Motor neuron (in vitro differentiated cells): ENCODE measurements at regions not wholly inside any gene's neighbourhood (a gene's known extent, or its start where the extent isn't known, plus 50 kb on each side); places are given as distances from the start of the nearest gene placed in this dataset.

Experiments
- ATAC-seq, 8 experiments: fragments of 200-7000 bp; cut with Tn5 transposase; replicated peaks in 6 of 8; 2 replicates each; pipeline ENCODE4 v1.8.0; 2021; ENCODE audit warnings: mild to moderate bottlenecking in 8 of 8, moderate library complexity in 8 of 8
- H3K27ac ChIP-seq, 2 donors: fragments of 250-450 bp; sonication (Bioruptor Pico); 2 replicates each; pipeline ENCODE4 v1.9.0; 2021; ENCODE audit warnings: antibody characterized with exemption in 2 of 2, mild to moderate bottlenecking in 2 of 2, moderate library complexity in 1 of 2
- H3K4me1 ChIP-seq, 2 donors: fragments of 250-450 bp; sonication (Bioruptor Pico); replicated peaks in 1 of 2; 2 replicates each; pipeline ENCODE4 v1.6.1; 2021; ENCODE audit warnings: antibody characterized with exemption in 2 of 2, mild to moderate bottlenecking in 2 of 2, moderate library complexity in 1 of 2
- H3K4me3 ChIP-seq, 5 donors: fragments of 250-450 bp; sonication (Bioruptor Pico); 2 replicates each; pipeline ENCODE4 v1.9.0; 2021; ENCODE audit warnings: antibody characterized with exemption in 5 of 5, mild to moderate bottlenecking in 5 of 5, moderate library complexity in 4 of 5
- WGBS, 10 experiments: fragments of 450-650 bp; shearing (Covaris generic); methylation state at CpG; one replicate each; pipeline ENCODE4 v1.0.0; 2022; 5-methylcytosine and 5-hydroxymethylcytosine counted together
- in situ Hi-C, 9 experiments: fragments of 400-800 bp; cut with MboI; loops; one replicate each; pipeline ENCODE4 v1.15.0; 2021; ENCODE audit warnings: low sequenced_read_pairs in 9 of 9, low pct_unique_long_range_greater_than_20kb in 2 of 9; ENCODE audit not compliant: unreplicated experiment in 9 of 9

DNA sequence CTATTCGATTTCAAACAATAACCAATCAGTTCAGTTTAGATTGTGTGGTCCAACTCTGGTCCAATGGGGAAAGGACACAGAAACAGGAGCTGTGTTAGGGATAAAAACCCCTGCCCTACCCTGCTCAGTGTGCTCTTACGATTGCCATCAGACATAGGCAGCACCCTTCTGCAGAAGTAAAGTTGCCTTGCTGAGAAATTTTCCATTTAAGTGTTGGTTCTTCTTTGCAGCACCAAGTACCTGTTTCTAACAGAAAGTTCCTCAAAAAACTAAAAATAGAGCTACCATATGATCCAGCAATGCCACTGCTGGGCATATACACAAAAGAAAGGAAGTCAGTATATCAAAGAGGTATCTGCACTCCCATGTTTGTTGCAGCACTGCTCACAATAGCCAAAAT, 206.2 kb upstream of the CNTN4 start:
- Histone ChIP-seq H3K4me3 (no peak overlapping the region), H3K4me1 (no peaks in the 10 kb centered on the region), H3K27ac (no peak overlapping the region)
- in situ Hi-C loops = no loop called here
- ATAC-seq = no peak
- 0 to 75% (median 48%) methylated on average over 1 to 2 of the region's 2 CpGs; no CpG with 5 or more reads in 2 of the 10 experiments for WGBS, 10 experiments

DNA sequence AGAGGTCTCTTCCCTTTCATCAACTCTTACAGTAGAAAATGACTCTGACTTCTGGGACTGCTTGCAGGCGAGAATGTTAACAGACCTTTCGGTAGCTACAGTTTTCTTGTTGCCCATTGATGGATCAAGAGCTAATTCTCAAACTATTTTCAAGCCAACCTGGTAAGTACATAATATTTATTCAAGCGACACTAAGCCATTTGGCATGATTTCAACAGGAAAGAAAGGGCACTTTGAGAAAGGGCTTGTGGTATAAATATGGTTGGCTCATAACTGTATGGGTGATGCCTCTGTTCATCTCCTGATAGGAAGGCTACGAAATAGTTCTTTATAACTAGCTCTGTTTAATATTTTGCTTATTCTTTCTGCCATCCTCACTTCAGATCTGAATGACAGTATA, 196.2 kb upstream of the CNTN4 start:
- ATAC-seq = no peak
- Histone ChIP-seq H3K4me3 (no peak overlapping the region), H3K4me1 (no peaks in the 10 kb centered on the region), H3K27ac (no peak overlapping the region)
- in situ Hi-C loops = no loop called here
- 11 to 92% (median 53%) methylated on average over 2 to 4 of the region's 4 CpGs; no CpG with 5 or more reads in 1 of the 10 experiments for WGBS, 10 experiments

DNA sequence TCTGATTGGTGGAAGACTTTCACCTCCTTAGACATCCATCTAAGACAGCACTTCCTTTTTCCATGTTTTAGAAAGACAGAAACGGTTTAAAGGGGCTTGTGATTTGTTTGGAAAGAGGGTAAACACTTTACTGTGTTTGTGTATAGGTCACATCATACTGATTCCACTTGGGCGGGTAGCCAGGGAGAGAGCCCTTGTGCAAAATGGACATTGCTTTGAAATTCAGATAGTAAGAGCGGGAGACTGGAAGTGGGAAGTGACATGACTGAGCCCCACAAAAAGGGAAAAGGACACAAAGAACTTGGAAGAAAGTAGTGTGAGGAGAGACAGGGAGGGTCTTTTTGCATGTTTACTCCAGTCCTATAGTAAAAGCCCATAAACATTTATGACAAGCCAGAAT, 195.6 kb upstream of the CNTN4 start:
- H3K4me1 ChIP-seq = no peaks in the 10 kb centered on the region
- WGBS, 10 experiments = 0 to 81% (median 35%) methylated on average over 2 to 3 of the region's 3 CpGs; no CpG with 5 or more reads in 1 of the 10 experiments
- in situ Hi-C loops = no loop called here
- H3K27ac ChIP-seq = no peak overlapping the region
- H3K4me3 ChIP-seq = no peak overlapping the region
- no peak for ATAC-seq

DNA sequence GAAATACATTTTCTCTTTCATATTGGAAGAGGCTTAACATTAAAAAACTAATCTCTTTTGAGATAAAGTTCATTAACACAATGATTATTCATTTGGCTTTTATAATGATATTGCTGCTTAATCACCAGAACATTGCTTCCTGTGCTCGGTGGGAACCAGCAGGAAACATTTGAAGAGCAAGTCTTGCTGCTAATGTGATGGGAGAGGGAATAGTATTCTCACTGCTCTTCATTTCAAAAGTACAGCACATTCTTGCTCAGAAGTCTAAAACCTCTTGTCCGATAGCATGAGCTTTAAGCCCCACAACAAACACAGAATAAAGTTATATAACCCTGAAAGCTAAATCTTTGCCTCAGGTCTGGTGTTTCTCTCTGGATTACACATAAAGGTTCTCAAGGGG, 190.8 kb upstream of the CNTN4 start:
- WGBS, 10 experiments = 0 to 83% (median 41%) methylated on average over 2 of the region's 2 CpGs; no CpG with 5 or more reads in 2 of the 10 experiments
- H3K27ac ChIP-seq = no peak overlapping the region
- peaks cover 0 to 11% of the 10 kb centered on the region in 2 donors for H3K4me1 ChIP-seq
- in situ Hi-C loops = no loop called here
- no peak overlapping the region for H3K4me3 ChIP-seq
- no peak for ATAC-seq

DNA sequence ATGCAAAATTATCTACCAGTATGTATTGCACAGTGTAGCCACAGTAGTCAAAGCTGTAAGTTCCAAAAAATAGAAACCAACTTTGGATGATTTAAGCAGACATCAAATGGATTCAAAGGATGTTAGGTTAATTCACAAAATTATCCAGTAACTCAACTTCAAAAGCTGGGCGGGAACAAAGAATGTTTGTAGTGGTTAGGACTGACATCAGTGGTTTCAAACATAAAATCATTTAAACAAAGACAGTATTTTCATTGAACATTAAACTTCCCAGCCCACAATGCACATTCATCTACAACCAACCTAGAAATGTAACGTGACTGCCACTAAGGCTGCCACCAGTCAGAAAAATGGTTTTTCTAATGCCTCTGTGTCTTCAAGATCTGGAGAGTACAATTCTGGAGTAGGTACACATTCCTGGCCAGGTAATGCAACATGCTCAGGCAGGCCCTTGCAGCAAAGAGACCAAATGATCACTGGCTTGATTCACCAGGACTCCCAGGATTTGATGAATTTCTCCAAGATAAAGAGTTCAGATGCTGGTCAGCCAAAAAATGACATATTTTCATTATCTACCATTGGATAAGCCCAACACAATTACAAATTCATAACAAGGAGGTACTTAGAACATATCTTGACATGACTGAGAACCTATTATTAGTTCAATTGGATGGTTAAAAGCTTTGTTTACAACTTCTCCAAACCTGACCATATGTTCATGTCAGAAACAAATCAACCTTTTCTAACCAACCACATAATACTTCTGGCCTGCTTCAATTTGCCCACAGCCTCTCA, 189.8 kb upstream of the CNTN4 start:
- ATAC-seq = no peak
- peaks cover 0 to 11% of the 10 kb centered on the region in 2 donors for H3K4me1 ChIP-seq
- H3K27ac ChIP-seq = no peak overlapping the region
- in situ Hi-C loops = no loop called here
- WGBS, 10 experiments = 0 to 79% (median 29%) methylated on average over 1 to 2 of the region's 2 CpGs; no CpG with 5 or more reads in 2 of the 10 experiments
- no peak overlapping the region for H3K4me3 ChIP-seq

DNA sequence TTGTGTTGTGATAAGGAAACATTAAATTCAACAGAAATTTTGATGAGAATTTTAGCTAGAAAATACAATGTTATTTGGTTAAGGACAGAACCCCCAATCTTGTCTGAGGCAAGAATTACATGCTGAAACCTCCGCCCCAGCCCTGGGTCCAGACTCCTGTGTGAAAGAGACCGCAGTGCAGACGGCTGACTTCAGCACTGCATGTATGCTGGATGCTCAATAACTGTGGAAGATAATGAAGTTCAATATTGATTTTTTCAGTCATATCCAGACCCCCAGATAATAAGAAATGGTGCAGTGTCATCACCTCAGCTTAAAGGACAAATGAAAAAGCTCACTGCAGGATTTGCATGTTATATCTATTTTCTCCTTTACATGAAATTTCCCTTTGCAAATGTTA, 188.3 kb upstream of the CNTN4 start:
- peak in 4 of 8 experiments; percentile 48 to 76 (median 52) for ATAC-seq
- in situ Hi-C loops = no loop called here
- H3K27ac ChIP-seq = no peak overlapping the region
- 4 to 100% (median 75%) methylated on average over 1 to 3 of the region's 3 CpGs; no CpG with 5 or more reads in 3 of the 10 experiments for WGBS, 10 experiments
- peaks cover 0 to 11% of the 10 kb centered on the region in 2 donors for H3K4me1 ChIP-seq
- no peak overlapping the region for H3K4me3 ChIP-seq

DNA sequence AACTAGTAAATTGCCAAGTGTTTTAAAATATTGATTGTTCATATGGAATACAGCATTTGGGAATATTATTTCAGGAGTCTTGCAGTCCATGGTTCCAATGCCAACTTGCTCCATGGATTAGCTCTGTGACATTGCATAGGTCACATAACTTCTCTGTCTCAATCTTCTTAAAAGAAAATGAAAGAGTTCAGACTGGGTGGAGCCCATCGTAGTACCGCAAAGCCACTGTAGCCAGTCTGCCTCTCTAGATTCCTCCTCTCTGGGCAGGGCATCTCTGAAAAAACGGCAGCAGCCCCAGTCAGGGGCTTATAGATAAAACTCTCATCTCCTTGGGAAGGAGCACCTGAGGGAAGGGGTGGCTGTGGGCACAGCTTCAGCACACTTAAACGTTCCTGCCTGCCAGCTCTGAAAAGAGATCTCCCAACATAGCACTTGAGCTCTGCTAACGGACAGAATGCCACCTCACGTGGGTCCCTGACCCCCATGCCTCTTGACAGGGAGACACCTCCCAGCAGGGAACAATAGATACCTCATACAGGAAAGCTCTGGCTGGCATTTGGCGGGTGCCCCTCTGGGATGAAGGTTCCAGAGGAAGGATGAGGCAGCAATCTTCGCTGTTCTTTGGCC, 168.8 kb upstream of the CNTN4 start:
- H3K4me3 ChIP-seq = no peak overlapping the region
- no peak overlapping the region for H3K27ac ChIP-seq
- ATAC-seq = no peak
- WGBS, 10 experiments = 0 to 88% (median 53%) methylated on average over 1 to 7 of the region's 8 CpGs; no CpG with 5 or more reads in 1 of the 10 experiments
- in situ Hi-C loops = no loop called here
- H3K4me1 ChIP-seq = no peaks in the 10 kb centered on the region

DNA sequence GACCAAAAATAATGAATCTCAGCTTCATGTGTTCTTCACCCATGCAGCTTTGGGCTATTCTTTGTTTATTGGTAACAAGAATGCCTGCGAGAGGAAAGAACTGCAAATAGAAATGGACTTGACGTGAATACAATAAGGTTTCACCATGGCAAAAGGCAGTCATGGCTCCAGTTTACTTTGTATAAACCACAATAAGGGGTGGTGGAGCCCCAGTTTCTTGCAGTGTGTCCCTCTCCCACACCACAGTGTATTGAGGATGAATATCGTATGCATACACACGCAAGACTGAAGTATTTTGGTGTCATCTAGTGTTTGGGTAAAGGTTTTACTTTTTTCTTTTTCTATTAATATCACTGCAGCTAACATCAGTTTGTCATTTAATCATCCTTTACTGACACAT, 159.7 kb upstream of the CNTN4 start:
- in situ Hi-C loops = no loop called here
- ATAC-seq = peak in 3 of 8 experiments; percentile 50 to 96 (median 55)
- WGBS, 10 experiments = 0 to 100% (median 60%) methylated on average over 2 to 4 of the region's 4 CpGs; no CpG with 5 or more reads in 1 of the 10 experiments
- no peaks in the 10 kb centered on the region for H3K4me1 ChIP-seq
- H3K4me3 ChIP-seq = no peak overlapping the region
- no peak overlapping the region for H3K27ac ChIP-seq

DNA sequence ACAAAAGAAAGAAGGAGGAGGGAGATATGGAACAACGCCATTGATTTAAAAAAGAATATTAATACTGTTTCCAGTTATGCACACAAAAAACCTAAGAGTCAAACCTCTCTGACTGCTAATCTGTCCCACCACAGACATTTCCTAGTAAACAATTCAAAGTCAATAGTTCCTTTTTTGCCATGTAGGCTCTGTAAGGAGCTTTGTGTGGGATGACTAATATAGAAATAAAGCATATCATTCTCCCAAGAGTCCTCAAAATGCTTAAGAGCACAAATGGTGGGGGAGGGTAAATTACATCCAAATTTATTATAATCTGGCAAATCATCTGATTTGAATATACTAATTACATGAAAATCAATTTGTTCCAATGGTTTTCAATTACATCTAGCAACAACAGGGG, 155.9 kb upstream of the CNTN4 start:
- no peak for ATAC-seq
- Histone ChIP-seq H3K4me1 (no peaks in the 10 kb centered on the region), H3K27ac (no peak overlapping the region), H3K4me3 (no peak overlapping the region)
- in situ Hi-C loops = no loop called here
- WGBS, 10 experiments = 0 to 100% (median 83%) methylated on average over 1 of the region's 1 CpG; no CpG with 5 or more reads in 1 of the 10 experiments

DNA sequence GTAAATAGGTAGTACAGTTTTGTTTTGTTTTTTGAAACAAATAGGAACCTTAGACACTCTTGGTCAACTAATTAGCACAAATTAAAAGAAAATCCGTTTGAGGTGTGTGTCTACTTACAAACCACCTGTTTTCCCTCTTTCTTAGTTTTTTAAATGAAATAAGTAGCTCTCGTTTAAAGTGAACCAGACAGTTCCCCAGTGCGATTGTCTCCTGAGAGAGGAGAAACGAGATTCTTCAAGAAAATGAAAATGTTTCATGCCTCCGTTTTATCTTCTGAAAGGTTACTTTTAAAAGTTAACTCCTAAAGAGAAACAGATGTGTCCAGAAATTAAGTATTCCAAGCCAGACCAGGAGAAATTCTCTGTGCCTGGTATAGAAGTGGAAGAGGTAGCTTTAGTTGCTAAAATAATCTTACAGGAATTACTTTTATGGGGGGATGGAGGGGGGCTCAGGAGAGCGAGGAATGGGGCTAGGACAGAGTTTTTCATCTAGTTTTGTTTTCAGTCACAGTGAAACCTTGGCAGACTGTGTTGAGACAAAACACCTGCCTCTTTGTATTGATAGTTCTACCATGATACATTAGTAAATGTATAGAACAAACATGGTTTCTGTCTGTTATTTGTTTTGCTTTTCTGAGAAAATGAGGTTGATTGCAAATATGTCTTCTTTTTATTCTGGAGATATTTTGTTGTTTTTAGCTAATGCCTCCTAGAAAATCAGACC, 155.1 kb upstream of the CNTN4 start:
- 2 to 66% (median 43%) methylated on average over 3 to 6 of the region's 6 CpGs for WGBS, 10 experiments
- in situ Hi-C loops = no loop called here
- H3K27ac ChIP-seq = no peak overlapping the region
- ATAC-seq = no peak
- H3K4me1 ChIP-seq = no peaks in the 10 kb centered on the region
- no peak overlapping the region for H3K4me3 ChIP-seq

DNA sequence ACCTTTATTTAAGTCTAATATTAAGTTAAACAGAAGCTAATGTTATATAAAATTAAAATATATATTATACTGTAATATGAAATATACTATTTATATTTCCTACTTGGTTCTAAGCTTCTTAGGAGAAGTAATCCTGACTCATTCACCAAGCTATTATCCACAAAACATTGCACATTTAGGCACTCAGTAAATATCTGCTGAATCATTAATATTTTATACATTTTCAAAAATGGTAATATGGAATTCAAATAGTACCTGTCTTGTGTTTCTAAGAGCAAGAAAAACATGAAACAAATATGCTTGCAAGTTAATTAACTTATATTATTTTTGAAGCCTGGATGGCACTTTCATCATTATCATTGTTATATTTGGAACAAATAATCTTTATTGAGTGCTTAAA, 153.0 kb upstream of the CNTN4 start:
- H3K4me3 ChIP-seq = no peak overlapping the region
- H3K27ac ChIP-seq = no peak overlapping the region
- no peaks in the 10 kb centered on the region for H3K4me1 ChIP-seq
- in situ Hi-C loops = no loop called here
- ATAC-seq = no peak

DNA sequence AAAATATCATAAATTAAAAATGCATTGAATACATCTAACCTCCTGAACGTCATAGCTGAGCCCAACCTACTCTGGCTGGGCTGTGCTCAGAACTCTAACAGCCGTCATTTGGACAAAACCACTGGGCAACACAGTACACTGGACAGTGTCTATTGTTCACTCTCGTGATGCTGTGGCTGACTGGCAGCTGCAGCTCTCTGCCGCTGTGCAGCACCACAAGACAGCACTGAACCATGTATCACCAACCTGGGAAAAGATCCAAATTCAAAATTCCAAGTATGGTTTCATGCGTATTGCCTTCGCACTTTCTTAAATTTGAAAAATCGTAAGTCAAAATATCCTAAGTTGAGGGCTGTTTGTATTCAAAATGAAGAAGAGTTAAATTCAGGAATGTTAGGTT, 145.1 kb upstream of the CNTN4 start:
- in situ Hi-C loops = no loop called here
- ATAC-seq = no peak
- H3K4me1 ChIP-seq = no peaks in the 10 kb centered on the region
- H3K27ac ChIP-seq = no peak overlapping the region
- 28 to 96% (median 77%) methylated on average over 2 to 7 of the region's 7 CpGs for WGBS, 10 experiments
- no peak overlapping the region for H3K4me3 ChIP-seq

DNA sequence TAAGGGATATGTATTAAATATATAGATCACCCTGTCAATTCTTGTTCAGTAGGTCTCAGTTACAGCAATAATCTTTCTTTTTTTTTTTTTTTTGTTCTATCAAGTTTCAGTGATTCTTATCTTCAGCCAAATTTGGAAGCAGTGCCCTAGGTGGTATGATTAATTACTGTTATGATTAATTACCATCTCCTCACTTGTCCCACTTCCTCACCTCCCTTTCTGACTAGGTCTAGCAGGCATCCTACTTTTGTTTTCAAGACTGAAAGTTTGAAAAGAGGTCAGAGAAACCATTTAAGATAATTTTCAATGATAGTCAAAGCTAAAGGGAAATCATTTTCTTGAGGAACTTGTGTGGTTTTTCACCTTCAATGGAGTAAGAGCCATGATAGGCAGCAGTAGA, 144.0 kb upstream of the CNTN4 start:
- H3K4me1 ChIP-seq = no peaks in the 10 kb centered on the region
- no peak overlapping the region for H3K27ac ChIP-seq
- H3K4me3 ChIP-seq = no peak overlapping the region
- no peak for ATAC-seq
- in situ Hi-C loops = no loop called here
